GM21526 (cell line): ENCODE measurements at regions not wholly inside any gene's neighbourhood (a gene's known extent, or its start where the extent isn't known, plus 50 kb on each side); places are given as distances from the start of the nearest gene placed in this dataset.
"Not testable (repeated sequence)": the region's sequence is repeated elsewhere in the genome, so short reads cannot be mapped to it uniquely, and the experiment has no call there.

ENCODE experiments used
- ATAC-seq: cut with Tn5 transposase; IDR thresholded peaks from one replicate; pipeline ENCODE4 v1.9.1; 2021; ENCODE audit warnings: moderate library complexity; ENCODE audit not compliant: unreplicated experiment, low FRiP score

GRCh38 chr2:87311896-87312441 lies 290.3 kb upstream of the PLGLB1 start:
- ATAC-seq: not testable (repeated sequence)

GRCh38 chr2:87314622-87315021 lies 293.0 kb upstream of the PLGLB1 start:
- not testable (repeated sequence) for ATAC-seq

GRCh38 chr2:87315183-87315902 lies 293.7 kb upstream of the PLGLB1 start:
- peak; percentile 81 for ATAC-seq

GRCh38 chr2:87317193-87317592 lies 295.5 kb upstream of the PLGLB1 start:
- not testable (repeated sequence) for ATAC-seq

- not testable (repeated sequence) for ATAC-seq
Measured at GRCh38 chr2:87318814-87319491, 297.3 kb upstream of the PLGLB1 start.

GRCh38 chr2:87319705-87320104 lies 298.1 kb upstream of the PLGLB1 start:
- not testable (repeated sequence) for ATAC-seq

- ATAC-seq: not testable (repeated sequence)
Measured at GRCh38 chr2:87321201-87321600, 299.6 kb upstream of the PLGLB1 start.

- not testable (repeated sequence) for ATAC-seq
Measured at GRCh38 chr2:87324335-87325041, 302.8 kb upstream of the PLGLB1 start.

- ATAC-seq: not testable (repeated sequence)
Measured at GRCh38 chr2:87325042-87325910, 303.6 kb upstream of the PLGLB1 start.

- not testable (repeated sequence) for ATAC-seq
Measured at GRCh38 chr2:87325911-87326294, 304.3 kb upstream of the PLGLB1 start.

- ATAC-seq: not testable (repeated sequence)
Measured at GRCh38 chr2:87326754-87327153, 305.1 kb upstream of the PLGLB1 start.

- ATAC-seq: not testable (repeated sequence)
Measured at GRCh38 chr2:87327648-87328371, 306.2 kb upstream of the PLGLB1 start.

- not testable (repeated sequence) for ATAC-seq
Measured at GRCh38 chr2:87329529-87329928, 307.9 kb upstream of the PLGLB1 start.

- ATAC-seq: not testable (repeated sequence)
Measured at GRCh38 chr2:87330486-87330885, 308.8 kb upstream of the PLGLB1 start.

- ATAC-seq: not testable (repeated sequence)
Measured at GRCh38 chr2:87331940-87332583, 310.4 kb upstream of the PLGLB1 start.

- not testable (repeated sequence) for ATAC-seq
Measured at GRCh38 chr2:87334888-87335287, 313.2 kb upstream of the PLGLB1 start.

- not testable (repeated sequence) for ATAC-seq
Measured at GRCh38 chr2:87338998-87339397, 317.4 kb upstream of the PLGLB1 start.

GRCh38 chr2:87341601-87342014 lies 320.0 kb upstream of the PLGLB1 start:
- ATAC-seq: not testable (repeated sequence)

GRCh38 chr2:87342175-87342574 lies 320.5 kb upstream of the PLGLB1 start:
- not testable (repeated sequence) for ATAC-seq
